HCT116 (cell line): ENCODE measurements at regions not wholly inside any gene's neighbourhood (a gene's known extent, or its start where the extent isn't known, plus 50 kb on each side); places are given as distances from the start of the nearest gene placed in this dataset.

Experiments
- EZH2 ChIP-seq: fragments of 200-600 bp; sonication (generic); IDR thresholded peaks from 2 replicates; pipeline ENCODE4 v1.6.1; 2017; ENCODE audit warnings: antibody characterized with exemption, mixed run types
- EZH2phosphoT487 ChIP-seq: fragments of 200-600 bp; IDR thresholded peaks from 2 replicates; pipeline ENCODE4 v1.6.1; 2018; ENCODE audit warnings: antibody characterized with exemption, borderline replicate concordance
- POLR2A ChIP-seq: IDR thresholded peaks from 2 replicates; pipeline ENCODE4 v1.7.0; 2011; ENCODE audit warnings: borderline replicate concordance; ENCODE audit not compliant: insufficient read depth, insufficient read length; ENCODE audit errors: extremely low read depth
- RAD21 ChIP-seq: IDR thresholded peaks from 2 replicates; pipeline ENCODE4 v1.6.1; 2012; ENCODE audit warnings: low read depth, mild to moderate bottlenecking
- TF ChIP-seq, protein P1 (sequence below), 3 experiments: fragments of 200-600 bp in 1 of 3; sonication (generic) in 1 of 3; IDR thresholded peaks in 2 of 3; conservative IDR thresholded peaks in 1 of 3; 2 replicates each; pipeline ENCODE4 v1.5.1; 2012 to 2017; ENCODE audit warnings: low read depth in 2 of 3, low read length in 2 of 3, antibody characterized with exemption in 1 of 3, borderline replicate concordance in 1 of 3, control low read depth in 1 of 3, mild to moderate bottlenecking in 1 of 3, mixed read lengths in 1 of 3, mixed run types in 1 of 3, moderate library complexity in 1 of 3; ENCODE audit not compliant: insufficient read depth in 1 of 3

DNA sequence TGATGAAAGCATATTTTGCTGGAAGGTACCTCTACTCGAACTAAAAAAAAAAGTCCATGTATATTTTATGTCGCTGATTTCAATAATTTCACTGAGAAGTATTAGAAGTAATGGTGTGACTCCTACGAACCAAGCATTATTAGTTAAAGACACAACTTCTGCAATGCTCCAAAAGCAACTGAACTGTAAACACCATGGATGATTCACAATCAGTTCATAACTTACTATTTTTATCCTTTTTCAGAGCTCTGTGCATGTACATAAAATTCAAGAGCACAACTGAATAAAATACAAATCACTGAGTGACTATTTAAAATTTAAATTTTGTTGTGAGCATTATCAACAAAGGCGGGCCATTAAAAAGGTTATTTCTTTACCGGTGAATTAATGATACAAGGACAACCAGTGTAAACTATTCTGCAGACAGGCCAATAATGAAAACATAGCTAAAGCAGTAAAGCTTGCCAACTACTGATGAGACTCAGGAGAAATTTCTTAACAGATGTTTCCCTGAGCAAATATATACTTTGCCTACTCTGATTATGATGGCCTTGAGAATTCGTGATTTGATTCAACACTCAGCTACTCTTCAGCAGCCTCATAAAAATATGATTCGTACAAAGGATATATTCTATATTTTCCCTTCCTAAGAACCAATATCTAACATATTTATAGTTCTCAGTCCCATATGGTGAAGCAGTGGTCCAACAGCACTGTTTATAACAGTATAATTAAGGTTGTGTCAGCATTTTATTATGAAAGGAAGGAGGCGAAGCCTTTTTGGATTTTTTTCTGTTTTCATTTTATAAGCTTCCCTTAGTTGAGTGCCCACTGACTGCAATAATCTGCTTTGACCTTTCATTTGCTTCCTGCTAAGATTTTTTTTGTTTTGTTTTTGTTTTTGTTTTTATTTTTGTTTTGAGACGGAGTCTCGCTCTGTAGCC is 62.8 kb upstream of the NEIL3 start:
- no peak for TF ChIP-seq RAD21
- TF ChIP-seq EZH2phosphoT487, result no peak
- TF ChIP-seq, protein P1, sequence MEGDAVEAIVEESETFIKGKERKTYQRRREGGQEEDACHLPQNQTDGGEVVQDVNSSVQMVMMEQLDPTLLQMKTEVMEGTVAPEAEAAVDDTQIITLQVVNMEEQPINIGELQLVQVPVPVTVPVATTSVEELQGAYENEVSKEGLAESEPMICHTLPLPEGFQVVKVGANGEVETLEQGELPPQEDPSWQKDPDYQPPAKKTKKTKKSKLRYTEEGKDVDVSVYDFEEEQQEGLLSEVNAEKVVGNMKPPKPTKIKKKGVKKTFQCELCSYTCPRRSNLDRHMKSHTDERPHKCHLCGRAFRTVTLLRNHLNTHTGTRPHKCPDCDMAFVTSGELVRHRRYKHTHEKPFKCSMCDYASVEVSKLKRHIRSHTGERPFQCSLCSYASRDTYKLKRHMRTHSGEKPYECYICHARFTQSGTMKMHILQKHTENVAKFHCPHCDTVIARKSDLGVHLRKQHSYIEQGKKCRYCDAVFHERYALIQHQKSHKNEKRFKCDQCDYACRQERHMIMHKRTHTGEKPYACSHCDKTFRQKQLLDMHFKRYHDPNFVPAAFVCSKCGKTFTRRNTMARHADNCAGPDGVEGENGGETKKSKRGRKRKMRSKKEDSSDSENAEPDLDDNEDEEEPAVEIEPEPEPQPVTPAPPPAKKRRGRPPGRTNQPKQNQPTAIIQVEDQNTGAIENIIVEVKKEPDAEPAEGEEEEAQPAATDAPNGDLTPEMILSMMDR (IDR thresholded peaks at IDR 0.05 in 2 of 3, conservative IDR thresholded peaks at IDR 0.05 in 1 of 3; ENCODE audit: borderline replicate concordance in 1 of 3, insufficient read depth in 1 of 3, low read depth in 2 of 3, low read length in 2 of 3), result no peak
- no peak for TF ChIP-seq POLR2A
- no peak for TF ChIP-seq EZH2
